ENCODE measurements at regions not wholly inside any gene's neighbourhood (a gene's known extent, or its start where the extent isn't known, plus 50 kb on each side); places are given as distances from the start of the nearest gene placed in this dataset.
"Not testable (repeated sequence)": the region's sequence is repeated elsewhere in the genome, so short reads cannot be mapped to it uniquely, and the experiment has no call there.

DNA sequence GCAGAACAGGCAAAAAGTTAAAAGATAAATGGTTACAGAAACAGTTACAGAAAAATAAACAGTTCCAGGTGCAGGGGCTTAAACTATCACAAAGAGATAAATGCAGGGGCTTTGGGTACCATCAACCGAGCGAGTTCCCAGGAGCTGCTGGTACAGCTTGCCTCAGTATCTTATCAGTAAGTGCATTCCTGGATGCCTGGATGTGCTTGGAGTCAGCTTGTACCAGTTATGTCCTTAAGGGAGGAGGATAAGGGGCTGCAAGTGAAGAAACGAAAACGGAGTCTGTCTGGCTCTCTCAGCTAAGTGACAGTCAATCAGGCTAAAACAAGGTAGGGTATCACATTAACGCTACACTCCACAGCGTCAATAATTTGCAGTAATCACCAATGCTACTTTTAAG is 79.3 kb upstream of the GRIN2A start:
- TF ChIP-seq SUZ12 (IDR thresholded peaks at IDR 0.05; ENCODE audit: extremely low read depth, insufficient read depth, insufficient read length); ZNF274 (IDR thresholded peaks at IDR 0.05; ENCODE audit: low read depth, low read length); YY1 (IDR thresholded peaks at IDR 0.05; ENCODE audit: insufficient read depth, insufficient read length): not testable (repeated sequence)

Data from NT2/D1 (cell line).